ENCODE measurements at regions not wholly inside any gene's neighbourhood (a gene's known extent, or its start where the extent isn't known, plus 50 kb on each side); places are given as distances from the start of the nearest gene placed in this dataset.

- TF ChIP-seq CTCF (IDR thresholded peaks at IDR 0.05) (no peak), EZH2 (IDR thresholded peaks at IDR 0.05; ENCODE audit: borderline replicate concordance, insufficient read depth, low read depth, low read length, poor library complexity, severe bottlenecking) (no peak)
Measured at GRCh38 chr7:40977533-40977932, 725.4 kb downstream of the INHBA start.
